OCI-LY3 (cell line): ENCODE measurements at regions not wholly inside any gene's neighbourhood (a gene's known extent, or its start where the extent isn't known, plus 50 kb on each side); places are given as distances from the start of the nearest gene placed in this dataset.

ENCODE experiments used
- H2AFZ ChIP-seq: fragments of 200-600, 300-600 bp; shearing (Covaris generic); 2 replicates; pipeline ENCODE4 v1.6.0; 2014; ENCODE audit warnings: antibody characterized with exemption, low read depth, low read length
- H3K27ac ChIP-seq: fragments of 200-600, 300-600 bp; sonication (generic); 2 replicates; pipeline ENCODE4 v1.5.1; 2014; ENCODE audit warnings: mild to moderate bottlenecking, low read length, moderate library complexity, mixed read lengths
- H3K27me3 ChIP-seq: fragments of 200-600, 300-600 bp; sonication (generic); 2 replicates; pipeline ENCODE4 v1.6.1; 2014; ENCODE audit warnings: low read depth, low read length, mixed read lengths
- H3K36me3 ChIP-seq: fragments of 200-600, 300-600 bp; sonication (generic); replicated peaks from 2 replicates; pipeline ENCODE3; 2014; ENCODE audit warnings: low read depth, low read length, mixed read lengths
- H3K4me1 ChIP-seq: fragments of 300-600, 200-600 bp; sonication (generic); 2 replicates; pipeline ENCODE4 v1.6.1; 2014; ENCODE audit warnings: low read length, mixed read lengths
- H3K4me2 ChIP-seq: fragments of 200-600, 300-600 bp; sonication (generic); 2 replicates; pipeline ENCODE4 v1.6.1; 2014; ENCODE audit warnings: low read length, mixed read lengths
- H3K4me3 ChIP-seq: fragments of 300-600, 200-600 bp; sonication (generic); 2 replicates; pipeline ENCODE4 v1.5.1; 2014; ENCODE audit warnings: antibody characterized with exemption, mild to moderate bottlenecking, low read length, moderate library complexity
- H3K79me2 ChIP-seq: fragments of 300-600, 200-600 bp; shearing (Covaris generic); 2 replicates; pipeline ENCODE4 v1.6.1; 2014; ENCODE audit warnings: mild to moderate bottlenecking, low read length, mixed read lengths
- H3K9ac ChIP-seq: fragments of 300-600, 200-600 bp; shearing (Covaris generic); 2 replicates; pipeline ENCODE4 v1.6.0; 2014; ENCODE audit warnings: mild to moderate bottlenecking, low read length, moderate library complexity
- H3K9me3 ChIP-seq: fragments of 200-600, 300-600 bp; shearing (Covaris generic); 2 replicates; pipeline ENCODE4 v1.6.1; 2014; ENCODE audit warnings: low read length, mixed read lengths; ENCODE audit not compliant: insufficient read depth
- H4K20me1 ChIP-seq: fragments of 200-600, 300-600 bp; sonication (generic); 2 replicates; pipeline ENCODE4 v1.6.1; 2016; ENCODE audit warnings: low read length, mixed read lengths; ENCODE audit not compliant: insufficient read depth
- CTCF ChIP-seq: fragments of 200-600, 300-600 bp; sonication (generic); IDR thresholded peaks from 2 replicates; pipeline ENCODE4 v1.5.1; 2014; ENCODE audit warnings: antibody characterized with exemption, low read length, low read depth
- EZH2phosphoT487 ChIP-seq: fragments of 200-600 bp; shearing (Covaris generic); IDR thresholded peaks from 2 replicates; pipeline ENCODE4 v1.6.1; 2018; ENCODE audit warnings: antibody characterized with exemption, mixed run types, low read depth

- Histone ChIP-seq H3K27me3 (0 out of 2 replicates have a peak, but pooled peaks cover 4% of the 10 kb centered on the region), H2AFZ (no peak overlapping the region), H3K4me3 (no peak overlapping the region), H3K4me2 (no peak overlapping the region), H3K27ac (no peak overlapping the region), H4K20me1 (no peaks in the 10 kb centered on the region), H3K36me3 (no peaks in the 10 kb centered on the region), H3K79me2 (no peaks in the 10 kb centered on the region), H3K9me3 (no peaks in the 10 kb centered on the region), H3K4me1 (no peaks in the 10 kb centered on the region), H3K9ac (no peak overlapping the region)
- no peak for TF ChIP-seq EZH2phosphoT487
- no peak for TF ChIP-seq CTCF
Measured at GRCh38 chr6:138607478-138608433, 108.5 kb upstream of the NHSL1 start.

GRCh38 chr6:138608896-138609295 is 109.6 kb upstream of the NHSL1 start:
- Histone ChIP-seq H3K27me3 (0 out of 2 replicates have a peak, but pooled peaks cover 4% of the 10 kb centered on the region), H3K4me2 (no peak overlapping the region), H3K4me1 (no peaks in the 10 kb centered on the region), H3K9me3 (no peaks in the 10 kb centered on the region), H3K79me2 (no peaks in the 10 kb centered on the region), H3K9ac (no peak overlapping the region), H3K4me3 (no peak overlapping the region), H3K36me3 (no peaks in the 10 kb centered on the region), H3K27ac (no peak overlapping the region), H2AFZ (no peak overlapping the region), H4K20me1 (no peaks in the 10 kb centered on the region)
- TF ChIP-seq CTCF: no peak
- TF ChIP-seq EZH2phosphoT487: no peak

GRCh38 chr6:138609801-138610430 is 110.6 kb upstream of the NHSL1 start:
- Histone ChIP-seq H3K9ac (no peak overlapping the region), H3K4me3 (no peak overlapping the region), H3K4me2 (no peak overlapping the region), H4K20me1 (no peaks in the 10 kb centered on the region), H3K27ac (no peak overlapping the region), H3K4me1 (no peaks in the 10 kb centered on the region), H3K9me3 (no peaks in the 10 kb centered on the region), H3K79me2 (no peaks in the 10 kb centered on the region), H3K27me3 (no peaks in the 10 kb centered on the region), H3K36me3 (no peaks in the 10 kb centered on the region), H2AFZ (no peak overlapping the region)
- TF ChIP-seq EZH2phosphoT487 (no peak), CTCF (no peak)

- Histone ChIP-seq H3K27ac (no peak overlapping the region), H3K9ac (no peak overlapping the region), H3K4me3 (no peak overlapping the region), H3K9me3 (no peaks in the 10 kb centered on the region), H2AFZ (no peak overlapping the region), H3K27me3 (no peaks in the 10 kb centered on the region), H4K20me1 (no peaks in the 10 kb centered on the region), H3K36me3 (no peaks in the 10 kb centered on the region), H3K4me1 (no peaks in the 10 kb centered on the region), H3K4me2 (no peak overlapping the region), H3K79me2 (no peaks in the 10 kb centered on the region)
- TF ChIP-seq EZH2phosphoT487 (no peak), CTCF (no peak)
Measured at GRCh38 chr6:138610816-138611215, 111.5 kb upstream of the NHSL1 start.
